Germinal center (tissue), 1 donor: ENCODE measurements at regions not wholly inside any gene's neighbourhood (a gene's known extent, or its start where the extent isn't known, plus 50 kb on each side); places are given as distances from the start of the nearest gene placed in this dataset.
"Not testable (repeated sequence)": the region's sequence is repeated elsewhere in the genome, so short reads cannot be mapped to it uniquely, and the experiment has no call there.

Experiments
- DNase-seq: peaks from one replicate; pipeline ENCODE4 v3.0.0; 2012; ENCODE audit warnings: mixed read lengths, low spot score

GRCh38 chr17:64724246-64724645 is 62.1 kb upstream of the SMURF2 start:
- not testable (repeated sequence) for DNase-seq

GRCh38 chr17:64723781-64724180 is 61.7 kb upstream of the SMURF2 start:
- DNase-seq = no peak

- not testable (repeated sequence) for DNase-seq
Measured at GRCh38 chr17:64721556-64721955, 59.4 kb upstream of the SMURF2 start.

- DNase-seq = not testable (repeated sequence)
Measured at GRCh38 chr17:64720253-64720652, 58.1 kb upstream of the SMURF2 start.

- DNase-seq = not testable (repeated sequence)
Measured at GRCh38 chr17:64719517-64719916, 57.4 kb upstream of the SMURF2 start.

GRCh38 chr17:64718816-64719215 is 56.7 kb upstream of the SMURF2 start:
- DNase-seq = not testable (repeated sequence)

- DNase-seq = no peak
Measured at GRCh38 chr17:64718058-64718457, 56.0 kb upstream of the SMURF2 start.

- DNase-seq = not testable (repeated sequence)
Measured at GRCh38 chr17:64716496-64716895, 54.4 kb upstream of the SMURF2 start.

- DNase-seq = not testable (repeated sequence)
Measured at GRCh38 chr17:64713786-64714185, 51.7 kb upstream of the SMURF2 start.

GRCh38 chr17:64712557-64713351 is 50.6 kb upstream of the SMURF2 start:
- DNase-seq = not testable (repeated sequence)
